Keratinocyte (primary cell): ENCODE measurements at regions not wholly inside any gene's neighbourhood (a gene's known extent, or its start where the extent isn't known, plus 50 kb on each side); places are given as distances from the start of the nearest gene placed in this dataset.
"Not testable (repeated sequence)": the region's sequence is repeated elsewhere in the genome, so short reads cannot be mapped to it uniquely, and the experiment has no call there.

Source experiments
- DNase-seq: peaks from one replicate; pipeline ENCODE4 v3.0.0-alpha.2; 2011; ENCODE audit warnings: low read depth, missing footprints, low spot score
- FAIRE-seq: peaks from 2 replicates; lab custom pipeline; 2011; peaks lifted over from hg19 to GRCh38; lab: Jason Lieb, UNC
- H2AFZ ChIP-seq: 2 replicates; pipeline ENCODE4 v1.6.0; 2012; ENCODE audit warnings: low read length, control low read depth, inconsistent platforms; ENCODE audit not compliant: control insufficient read depth
- H3K27ac ChIP-seq: 2 replicates; pipeline ENCODE4 v1.5.1; 2011; ENCODE audit warnings: low read length; ENCODE audit not compliant: control insufficient read depth, insufficient read depth
- H3K27me3 ChIP-seq: 3 replicates; pipeline ENCODE4 v1.6.0; 2011; ENCODE audit warnings: low read length; ENCODE audit not compliant: control insufficient read depth, insufficient read depth; ENCODE audit errors: extremely low read depth
- H3K36me3 ChIP-seq, 2 experiments: 2 replicates in 1 of 2; 3 replicates in 1 of 2; pipeline ENCODE4 v1.5.1; 2011; ENCODE audit warnings: low read length in 2 of 2, mild to moderate bottlenecking in 1 of 2; ENCODE audit not compliant: control insufficient read depth in 2 of 2, insufficient read depth in 2 of 2; ENCODE audit errors: extremely low read depth in 1 of 2
- H3K4me1 ChIP-seq: 3 replicates; pipeline ENCODE4 v1.5.1; 2011; ENCODE audit warnings: low read length; ENCODE audit not compliant: control insufficient read depth, insufficient read depth; ENCODE audit errors: extremely low read depth
- H3K4me2 ChIP-seq: 3 replicates; pipeline ENCODE4 v1.6.0; 2011; ENCODE audit warnings: low read depth, low read length; ENCODE audit not compliant: control insufficient read depth, insufficient read depth; ENCODE audit errors: extremely low read depth
- H3K4me3 ChIP-seq, 3 experiments: fragments of 200-600 bp in 1 of 3; sonication (generic) in 1 of 3; 2 replicates in 2 of 3; 3 replicates in 1 of 3; pipeline ENCODE4 v1.5.1; 2011 to 2016; ENCODE audit warnings: low read length in 3 of 3, mild to moderate bottlenecking in 3 of 3, control low read depth in 2 of 3, inconsistent platforms in 1 of 3, low read depth in 1 of 3, mixed read lengths in 1 of 3, mixed run types in 1 of 3, moderate library complexity in 1 of 3; ENCODE audit not compliant: control insufficient read depth in 2 of 3, insufficient read depth in 2 of 3; ENCODE audit errors: extremely low read depth in 1 of 3
- H3K79me2 ChIP-seq: 2 replicates; pipeline ENCODE4 v1.6.0; 2012; ENCODE audit warnings: low read length; ENCODE audit not compliant: control insufficient read depth, insufficient read depth
- H3K9ac ChIP-seq: 3 replicates; pipeline ENCODE4 v1.6.0; 2011; ENCODE audit warnings: low read length; ENCODE audit not compliant: control insufficient read depth, insufficient read depth; ENCODE audit errors: extremely low read depth
- H3K9me1 ChIP-seq: 3 replicates; pipeline ENCODE4 v1.6.0; 2011; ENCODE audit warnings: low read length; ENCODE audit not compliant: control insufficient read depth, insufficient read depth; ENCODE audit errors: extremely low read depth
- H3K9me3 ChIP-seq: 2 replicates; pipeline ENCODE4 v1.5.1; 2012; ENCODE audit warnings: low read depth, low read length; ENCODE audit not compliant: control insufficient read depth
- H4K20me1 ChIP-seq: 3 replicates; pipeline ENCODE4 v1.6.0; 2011; ENCODE audit warnings: low read length; ENCODE audit not compliant: control insufficient read depth, insufficient read depth; ENCODE audit errors: extremely low read depth
- EZH2 ChIP-seq: IDR thresholded peaks from one replicate; pipeline ENCODE4 v1.6.1; 2012; ENCODE audit warnings: inconsistent platforms, mild to moderate bottlenecking, low read length, moderate library complexity
- dilution Hi-C: fragments of 300-500 bp; cut with MboI; formaldehyde crosslinking; loops from one replicate; pipeline ENCODE4 v1.7.0; 2020; ENCODE audit warnings: low sequenced_read_pairs; ENCODE audit not compliant: extremely low pct_ligation_motif_present
- TF ChIP-seq, protein P1 (sequence below), 3 experiments: IDR thresholded peaks in 1 of 3; conservative IDR thresholded peaks in 1 of 3; optimal IDR thresholded peaks in 1 of 3; 2 replicates in 2 of 3; 3 replicates in 1 of 3; pipeline versions ENCODE3 to v1.5.1; 2011; ENCODE audit warnings: low read length in 3 of 3, mild to moderate bottlenecking in 3 of 3, moderate library complexity in 2 of 3, control low read depth in 1 of 3, inconsistent platforms in 1 of 3; ENCODE audit not compliant: insufficient read depth in 2 of 3; ENCODE audit errors: extremely low read depth in 1 of 3

- Histone ChIP-seq H3K9me3 (no peaks in the 10 kb centered on the region), H3K36me3 (no peaks in the 10 kb centered on the region), H3K27ac (no peak overlapping the region), H4K20me1 (no peaks in the 10 kb centered on the region), H3K79me2 (no peaks in the 10 kb centered on the region), H3K9ac (no peak overlapping the region), H3K9me1 (no peaks in the 10 kb centered on the region), H3K4me3 (no peak overlapping the region), H3K4me1 (peaks cover 4% of the 10 kb centered on the region), H3K4me2 (no peak overlapping the region), H3K27me3 (no peaks in the 10 kb centered on the region), H2AFZ (no peak overlapping the region)
- DNase-seq (no peak), FAIRE-seq (no peak)
- dilution Hi-C loops: no loop called here
- TF ChIP-seq, protein P1, sequence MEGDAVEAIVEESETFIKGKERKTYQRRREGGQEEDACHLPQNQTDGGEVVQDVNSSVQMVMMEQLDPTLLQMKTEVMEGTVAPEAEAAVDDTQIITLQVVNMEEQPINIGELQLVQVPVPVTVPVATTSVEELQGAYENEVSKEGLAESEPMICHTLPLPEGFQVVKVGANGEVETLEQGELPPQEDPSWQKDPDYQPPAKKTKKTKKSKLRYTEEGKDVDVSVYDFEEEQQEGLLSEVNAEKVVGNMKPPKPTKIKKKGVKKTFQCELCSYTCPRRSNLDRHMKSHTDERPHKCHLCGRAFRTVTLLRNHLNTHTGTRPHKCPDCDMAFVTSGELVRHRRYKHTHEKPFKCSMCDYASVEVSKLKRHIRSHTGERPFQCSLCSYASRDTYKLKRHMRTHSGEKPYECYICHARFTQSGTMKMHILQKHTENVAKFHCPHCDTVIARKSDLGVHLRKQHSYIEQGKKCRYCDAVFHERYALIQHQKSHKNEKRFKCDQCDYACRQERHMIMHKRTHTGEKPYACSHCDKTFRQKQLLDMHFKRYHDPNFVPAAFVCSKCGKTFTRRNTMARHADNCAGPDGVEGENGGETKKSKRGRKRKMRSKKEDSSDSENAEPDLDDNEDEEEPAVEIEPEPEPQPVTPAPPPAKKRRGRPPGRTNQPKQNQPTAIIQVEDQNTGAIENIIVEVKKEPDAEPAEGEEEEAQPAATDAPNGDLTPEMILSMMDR (optimal IDR thresholded peaks at IDR 0.05 in 1 of 3, IDR thresholded peaks at IDR 0.05 in 1 of 3, conservative IDR thresholded peaks at IDR 0.05 in 1 of 3; ENCODE audit: extremely low read depth in 1 of 3, insufficient read depth in 2 of 3, low read length in 3 of 3): no peak
- no peak for TF ChIP-seq EZH2
Observed at GRCh38 chr2:106257135-106257534, 63.0 kb upstream of the UXS1 start.

GRCh38 chr2:106249157-106249828, 55.2 kb upstream of the UXS1 start:
- H3K9me3 ChIP-seq, H3K4me3 ChIP-seq, H4K20me1 ChIP-seq, DNase-seq, H3K4me2 ChIP-seq, H3K27me3 ChIP-seq, H3K9ac ChIP-seq, H2AFZ ChIP-seq, H3K9me1 ChIP-seq, dilution Hi-C loops, FAIRE-seq, H3K27ac ChIP-seq, H3K79me2 ChIP-seq, H3K36me3 ChIP-seq, H3K4me1 ChIP-seq: not testable (repeated sequence)
